Hepatic stellate cell (primary cell): ENCODE measurements at regions not wholly inside any gene's neighbourhood (a gene's known extent, or its start where the extent isn't known, plus 50 kb on each side); places are given as distances from the start of the nearest gene placed in this dataset.

Experiments used
- DNase-seq: peaks from one replicate; pipeline ENCODE4 v3.0.0; 2011; ENCODE audit warnings: low spot score

GRCh38 chr9:13646500-13647021 is 367.1 kb upstream of the MPDZ start:
- DNase-seq, result no peak

- no peak for DNase-seq
Observed at GRCh38 chr9:13645557-13645956, 366.1 kb upstream of the MPDZ start.

- DNase-seq, result no peak
Observed at GRCh38 chr9:13644675-13645074, 365.2 kb upstream of the MPDZ start.

- DNase-seq, result no peak
Observed at GRCh38 chr9:13642646-13643045, 363.2 kb upstream of the MPDZ start.

GRCh38 chr9:13629067-13629466 is 349.6 kb upstream of the MPDZ start:
- no peak for DNase-seq

- DNase-seq, result no peak
Observed at GRCh38 chr9:13628526-13628925, 349.0 kb upstream of the MPDZ start.

GRCh38 chr9:13627502-13627901 is 348.0 kb upstream of the MPDZ start:
- DNase-seq, result no peak

- DNase-seq, result no peak
Observed at GRCh38 chr9:13627071-13627470, 347.6 kb upstream of the MPDZ start.

GRCh38 chr9:13626601-13627000 is 347.1 kb upstream of the MPDZ start:
- DNase-seq, result no peak

GRCh38 chr9:13621872-13622564 is 342.5 kb upstream of the MPDZ start:
- DNase-seq, result no peak

- DNase-seq, result no peak
Observed at GRCh38 chr9:13616491-13617035, 337.1 kb upstream of the MPDZ start.

- DNase-seq, result no peak
Observed at GRCh38 chr9:13615660-13616490, 336.4 kb upstream of the MPDZ start.

- DNase-seq, result no peak
Observed at GRCh38 chr9:13614060-13614459, 334.6 kb upstream of the MPDZ start.

GRCh38 chr9:13613296-13613695 is 333.8 kb upstream of the MPDZ start:
- no peak for DNase-seq

- DNase-seq, result no peak
Observed at GRCh38 chr9:13608451-13608850, 329.0 kb upstream of the MPDZ start.

- DNase-seq, result no peak
Observed at GRCh38 chr9:13607481-13608441, 328.3 kb upstream of the MPDZ start.

GRCh38 chr9:13606586-13606985 is 327.1 kb upstream of the MPDZ start:
- no peak for DNase-seq

- DNase-seq, result no peak
Observed at GRCh38 chr9:13603921-13604320, 324.4 kb upstream of the MPDZ start.

- no peak for DNase-seq
Observed at GRCh38 chr9:13598738-13599137, 319.2 kb upstream of the MPDZ start.

GRCh38 chr9:13597427-13597826 is 317.9 kb upstream of the MPDZ start:
- DNase-seq, result no peak

GRCh38 chr9:13597004-13597403 is 317.5 kb upstream of the MPDZ start:
- DNase-seq, result no peak
